HCT116 (cell line): ENCODE measurements at regions not wholly inside any gene's neighbourhood (a gene's known extent, or its start where the extent isn't known, plus 50 kb on each side); places are given as distances from the start of the nearest gene placed in this dataset.
"Not testable (repeated sequence)": the region's sequence is repeated elsewhere in the genome, so short reads cannot be mapped to it uniquely, and the experiment has no call there.

Experiments
- ATAC-seq: fragments of 200-7000 bp; cut with Tn5 transposase; 2 replicates; pipeline ENCODE4 v1.9.1; 2020; ENCODE audit warnings: mild to moderate bottlenecking, moderate library complexity
- BruUV-seq: library from RNA; stranded (reverse); fragments of 400-500 nt; replicated peaks from 2 replicates; lab custom pipeline; 2021; lab: Mats Ljungman, UMichigan
- CTCF ChIA-PET: fragments of 300-600 bp; sonication (Branson Sonifier 250); formaldehyde crosslinking; loops from one replicate; lab custom pipeline; 2021; ENCODE audit warnings: antibody characterized with exemption; lab: Charles Lee
- POLR2A ChIA-PET: fragments of 300-600, 350-600 bp; sonication (Branson Sonifier 250); formaldehyde crosslinking; loops from one replicate; lab custom pipeline; 2021; ENCODE audit warnings: antibody characterized with exemption; lab: Charles Lee
- RAD21 ChIA-PET, 2 experiments: fragments of 300-600 bp; sonication (Branson Sonifier 250); formaldehyde crosslinking; loops; one replicate each; lab custom pipeline; 2023; ENCODE audit warnings: low total read pairs in 2 of 2; ENCODE audit not compliant: uncharacterized antibody in 2 of 2, unreplicated experiment in 2 of 2, low non-redundant PET in 1 of 2; lab: Charles Lee
- DNase-seq: peaks from one replicate; pipeline ENCODE4 v3.0.0-alpha.2; 2010; ENCODE audit warnings: low read depth, low spot score
- H2AFZ ChIP-seq: fragments of 200-600 bp; shearing (Covaris generic), sonication (generic); 2 replicates; pipeline ENCODE4 v1.6.1; 2017; ENCODE audit warnings: low read depth, mixed run types, mixed read lengths, antibody characterized with exemption, low read length; ENCODE audit not compliant: poor library complexity, severe bottlenecking
- H3K27ac ChIP-seq: 2 replicates; pipeline ENCODE4 v1.5.1; 2012; ENCODE audit warnings: low read depth, low read length
- H3K27me3 ChIP-seq: fragments of 200-600 bp; sonication (generic); 2 replicates; pipeline ENCODE4 v1.6.1; 2016; ENCODE audit warnings: mixed run types, low read length, mixed read lengths; ENCODE audit not compliant: insufficient read depth
- H3K36me3 ChIP-seq, 2 experiments: fragments of 200-500 bp in 1 of 2; fragments of 200-600 bp in 1 of 2; sonication (Bioruptor generic) in 1 of 2; sonication (generic) in 1 of 2; 2 replicates each; pipeline versions ENCODE4 v1.5.1 to v1.6.1; 2014 to 2016; ENCODE audit warnings: low read length in 2 of 2, inconsistent platforms in 1 of 2, mixed read lengths in 1 of 2, mixed run types in 1 of 2; ENCODE audit not compliant: insufficient read depth in 2 of 2, control insufficient read depth in 1 of 2
- H3K4me1 ChIP-seq, 2 experiments: fragments of 200-600 bp in 1 of 2; sonication (generic) in 1 of 2; 2 replicates each; pipeline versions ENCODE4 v1.5.1 to v1.6.1; 2012 to 2017; ENCODE audit warnings: low read length in 2 of 2, inconsistent platforms in 1 of 2, mild to moderate bottlenecking in 1 of 2, mixed read lengths in 1 of 2, mixed run types in 1 of 2, moderate library complexity in 1 of 2; ENCODE audit not compliant: insufficient read depth in 2 of 2, control insufficient read depth in 1 of 2
- H3K4me2 ChIP-seq: fragments of 200-600 bp; sonication (generic); 2 replicates; pipeline ENCODE4 v1.6.1; 2017; ENCODE audit warnings: mixed run types, low read length, mixed read lengths
- H3K4me3 ChIP-seq, 2 experiments: fragments of 200-600 bp in 1 of 2; sonication (generic) in 1 of 2; replicated peaks in 1 of 2; 2 replicates each; pipeline ENCODE4 v1.5.1; 2011 to 2016; ENCODE audit warnings: low read length in 2 of 2, control low read depth in 1 of 2, low read depth in 1 of 2, mild to moderate bottlenecking in 1 of 2, mixed read lengths in 1 of 2, mixed run types in 1 of 2
- H3K79me2 ChIP-seq: fragments of 200-600 bp; sonication (generic); 2 replicates; pipeline ENCODE4 v1.6.1; 2017; ENCODE audit warnings: mild to moderate bottlenecking, mixed run types, low read length, moderate library complexity, mixed read lengths; ENCODE audit not compliant: insufficient read depth
- H3K9ac ChIP-seq: fragments of 200-600 bp; sonication (generic); 2 replicates; pipeline ENCODE4 v1.6.1; 2016; ENCODE audit warnings: low read length, mixed read lengths
- H3K9me2 ChIP-seq: fragments of 200-600 bp; sonication (generic), shearing (Covaris generic); 2 replicates; pipeline ENCODE4 v1.6.1; 2017; ENCODE audit warnings: mixed run types, mild to moderate bottlenecking, moderate library complexity; ENCODE audit not compliant: insufficient read depth
- H3K9me3 ChIP-seq, 2 experiments: fragments of 200-500 bp in 1 of 2; fragments of 200-600 bp in 1 of 2; sonication (Bioruptor generic) in 1 of 2; sonication (generic) in 1 of 2; 2 replicates each; pipeline ENCODE4 v1.6.1; 2014 to 2017; ENCODE audit warnings: low read length in 2 of 2, mixed read lengths in 2 of 2, inconsistent platforms in 1 of 2, low read depth in 1 of 2, mild to moderate bottlenecking in 1 of 2, mixed run types in 1 of 2, moderate library complexity in 1 of 2; ENCODE audit not compliant: control insufficient read depth in 1 of 2, insufficient read depth in 1 of 2
- H4K20me1 ChIP-seq: fragments of 200-600 bp; sonication (generic), shearing (Covaris generic); 2 replicates; pipeline ENCODE4 v1.6.1; 2017; ENCODE audit warnings: mixed run types, mild to moderate bottlenecking, moderate library complexity; ENCODE audit not compliant: insufficient read depth
- intact Hi-C: fragments of 100-400 bp; cut with micrococcal nuclease; formaldehyde crosslinking; loops from 2 replicates; pipeline ENCODE4 v1.10.0; 2022

GRCh38 chr7:150101282-150101681 is 221.9 kb upstream of the LRRC61 start:
- DNase-seq, RAD21 ChIA-PET, intact Hi-C loops, H3K27ac ChIP-seq, H3K4me3 ChIP-seq, H4K20me1 ChIP-seq, H3K36me3 ChIP-seq, H3K79me2 ChIP-seq, H3K4me1 ChIP-seq, H3K27me3 ChIP-seq, H2AFZ ChIP-seq, H3K9me2 ChIP-seq, H3K9me3 ChIP-seq, POLR2A ChIA-PET, CTCF ChIA-PET, BruUV-seq, H3K9ac ChIP-seq, H3K4me2 ChIP-seq, ATAC-seq: not testable (repeated sequence)

- CTCF ChIA-PET, RAD21 ChIA-PET: not testable (repeated sequence)
Observed at GRCh38 chr7:150107283-150107682, 215.9 kb upstream of the LRRC61 start.

GRCh38 chr7:150110375-150110820 is 212.8 kb upstream of the LRRC61 start:
- H4K20me1 ChIP-seq, H2AFZ ChIP-seq, H3K27ac ChIP-seq, H3K79me2 ChIP-seq, H3K4me2 ChIP-seq, H3K36me3 ChIP-seq, H3K9me3 ChIP-seq, H3K27me3 ChIP-seq, RAD21 ChIA-PET, BruUV-seq, CTCF ChIA-PET, H3K4me1 ChIP-seq, H3K4me3 ChIP-seq, POLR2A ChIA-PET, H3K9me2 ChIP-seq, intact Hi-C loops, H3K9ac ChIP-seq: not testable (repeated sequence)
- ATAC-seq, result peak; percentile 94
- peak; percentile 32 for DNase-seq

More at GRCh38 chr7:150107283-150107682, 215.9 kb upstream of the LRRC61 start:
- H3K9ac ChIP-seq, H3K4me3 ChIP-seq, H3K9me2 ChIP-seq, BruUV-seq, H2AFZ ChIP-seq, H4K20me1 ChIP-seq, ATAC-seq, POLR2A ChIA-PET, DNase-seq, H3K4me1 ChIP-seq, H3K27me3 ChIP-seq, intact Hi-C loops, H3K9me3 ChIP-seq, H3K4me2 ChIP-seq, H3K79me2 ChIP-seq, H3K27ac ChIP-seq, H3K36me3 ChIP-seq: not testable (repeated sequence)

GRCh38 chr7:150110882-150111281 is 212.3 kb upstream of the LRRC61 start:
- H4K20me1 ChIP-seq, intact Hi-C loops, H3K79me2 ChIP-seq, H3K9me2 ChIP-seq, POLR2A ChIA-PET, BruUV-seq, H3K27ac ChIP-seq, H3K9ac ChIP-seq, RAD21 ChIA-PET, H2AFZ ChIP-seq, H3K4me1 ChIP-seq, H3K27me3 ChIP-seq, H3K4me3 ChIP-seq, H3K36me3 ChIP-seq, H3K4me2 ChIP-seq, H3K9me3 ChIP-seq, CTCF ChIA-PET, DNase-seq: not testable (repeated sequence)
- peak; percentile 44 for ATAC-seq
